HG03045 (cell line): ENCODE measurements at regions not wholly inside any gene's neighbourhood (a gene's known extent, or its start where the extent isn't known, plus 50 kb on each side); places are given as distances from the start of the nearest gene placed in this dataset.
"Not testable (repeated sequence)": the region's sequence is repeated elsewhere in the genome, so short reads cannot be mapped to it uniquely, and the experiment has no call there.

ENCODE experiments used
- ATAC-seq: cut with Tn5 transposase; IDR thresholded peaks from one replicate; pipeline ENCODE4 v1.9.1; 2021; ENCODE audit warnings: mild to moderate bottlenecking, moderate library complexity; ENCODE audit not compliant: unreplicated experiment

DNA sequence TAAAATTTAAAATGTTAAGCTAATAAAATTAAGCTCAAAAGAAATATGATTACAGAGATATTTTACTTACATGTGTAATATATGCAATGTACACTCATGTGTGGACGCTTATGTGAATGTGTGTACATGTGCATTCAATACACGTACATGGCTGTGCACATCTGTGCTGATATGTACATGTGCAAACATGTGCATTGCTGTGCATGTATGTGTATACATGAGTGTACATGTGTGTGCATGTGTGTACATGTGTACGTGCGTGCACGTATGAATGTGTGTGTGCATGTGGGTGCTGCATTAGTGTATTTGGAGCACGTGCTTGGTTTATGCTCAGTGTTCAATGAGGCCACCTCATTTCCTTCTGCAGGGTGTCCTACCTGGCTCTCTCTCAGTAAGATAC, 88.2 kb upstream of the TMEM18 start:
- ATAC-seq = no peak

DNA sequence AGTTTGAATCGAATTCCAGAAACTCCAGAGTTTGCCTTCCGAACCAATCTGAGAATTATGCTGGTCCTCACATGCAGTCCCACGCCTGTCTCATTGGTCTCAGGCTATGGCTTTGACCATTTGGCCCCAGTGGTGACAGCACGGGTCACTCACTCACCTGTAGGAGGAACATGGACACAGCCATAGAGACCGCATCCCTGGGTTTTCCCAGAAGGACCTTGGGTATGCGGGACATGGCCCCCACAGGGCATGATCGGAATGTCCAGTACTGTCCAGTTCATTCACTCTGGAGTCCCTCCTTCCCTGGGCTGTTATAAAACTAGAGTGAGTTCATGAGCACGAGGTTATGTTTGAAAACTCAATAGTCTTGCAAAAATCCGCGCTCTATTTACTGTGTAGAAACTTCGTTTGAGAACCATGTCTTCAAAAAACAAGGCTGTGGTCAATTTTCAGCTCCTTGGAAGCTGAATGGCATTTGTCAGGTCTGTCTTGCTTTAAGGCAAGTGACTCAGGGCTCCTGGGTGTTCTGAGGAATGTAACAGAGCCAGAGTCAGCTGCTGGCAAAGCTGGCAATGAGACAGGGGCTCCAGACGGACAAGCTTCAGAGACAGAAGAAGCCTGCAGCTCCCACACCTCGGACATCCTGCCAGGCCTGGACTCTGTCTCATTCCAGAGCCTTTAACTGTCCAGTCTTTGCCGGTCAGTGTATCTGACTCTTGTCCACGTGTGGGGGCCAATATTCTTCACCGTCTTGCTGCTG, 86.7 kb upstream of the TMEM18 start:
- ATAC-seq = no peak

GRCh38 chr2:762646-763045, 85.4 kb upstream of the TMEM18 start:
- ATAC-seq = no peak

- no peak for ATAC-seq
These were observed 84.2 kb upstream of the TMEM18 start for GRCh38 chr2:761384-761783.

DNA sequence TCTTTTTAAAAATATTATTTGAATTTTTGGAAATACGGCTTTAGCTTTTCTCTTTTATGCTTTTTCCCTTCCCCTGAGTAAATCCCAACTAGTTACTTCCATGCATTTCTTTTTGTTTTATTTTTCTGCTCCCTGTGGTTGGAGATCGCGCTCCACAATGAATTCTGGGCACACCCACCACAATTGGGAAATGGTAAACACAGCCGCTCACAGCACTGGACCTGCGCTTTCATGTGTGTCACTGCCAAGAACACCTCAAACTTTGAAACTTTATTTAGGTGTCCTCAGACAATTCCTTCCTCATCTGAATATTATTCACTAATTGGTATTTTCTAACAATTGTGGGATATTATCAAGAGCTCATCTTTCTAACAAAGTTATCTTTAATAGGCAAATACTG, 82.8 kb upstream of the TMEM18 start:
- no peak for ATAC-seq

DNA sequence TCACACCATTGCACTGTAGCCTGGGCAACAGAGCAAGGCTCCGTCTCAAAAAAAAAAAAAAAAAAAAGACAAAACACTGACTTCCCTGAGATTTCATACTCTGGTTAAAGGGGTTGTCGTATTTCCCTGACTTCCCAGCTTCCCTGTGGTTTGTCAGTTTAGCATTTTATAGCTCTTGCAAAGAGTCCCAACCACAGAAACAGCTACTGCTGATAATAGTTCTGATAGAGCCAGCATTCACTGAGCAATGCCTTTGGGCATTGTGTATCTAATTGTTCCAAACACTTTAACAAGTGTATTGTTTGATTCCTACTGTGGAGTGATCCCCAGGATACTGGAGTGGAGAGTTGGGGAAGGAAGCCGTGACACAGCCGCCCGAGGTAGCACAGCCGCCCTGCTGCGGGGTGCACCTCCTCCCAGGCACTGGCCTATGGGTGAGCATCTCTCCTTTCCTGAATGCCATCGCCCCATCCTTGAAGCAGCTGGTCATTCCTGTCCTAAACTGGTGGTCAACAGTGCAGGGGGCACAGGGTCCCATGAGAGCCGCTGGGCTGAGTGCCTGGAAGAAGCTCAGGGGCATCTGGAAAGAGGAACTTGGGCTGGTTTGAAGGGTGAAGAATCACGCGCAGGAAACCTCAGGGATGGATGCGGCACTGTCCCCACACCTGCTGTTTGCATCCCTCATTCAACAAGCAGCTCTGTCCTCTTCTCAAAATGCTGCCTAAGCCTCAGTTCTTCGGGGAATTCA, 81.0 kb upstream of the TMEM18 start:
- ATAC-seq = no peak

GRCh38 chr2:753123-753522, 75.9 kb upstream of the TMEM18 start:
- no peak for ATAC-seq

DNA sequence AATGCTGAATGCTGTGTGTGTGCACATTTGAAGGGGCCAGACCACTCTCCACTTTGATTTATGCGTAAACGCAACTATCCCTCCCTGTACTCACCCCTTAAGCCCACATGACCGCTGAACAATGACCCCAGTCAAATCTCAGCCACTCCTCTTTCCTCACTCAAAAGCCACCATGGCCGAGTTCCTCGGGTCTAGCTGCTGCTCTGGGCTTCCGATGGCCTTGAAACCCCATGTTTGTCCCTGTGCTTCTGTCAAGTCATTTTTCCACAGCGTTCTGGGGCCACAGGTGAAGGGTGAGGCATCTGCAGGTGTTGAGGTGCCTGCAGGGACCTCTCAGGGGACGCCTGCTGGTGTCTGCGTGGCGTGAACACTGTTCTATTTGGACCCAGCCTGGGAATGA, 74.3 kb upstream of the TMEM18 start:
- ATAC-seq = no peak

- no peak for ATAC-seq
These were observed 73.4 kb upstream of the TMEM18 start for GRCh38 chr2:750628-751027.

DNA sequence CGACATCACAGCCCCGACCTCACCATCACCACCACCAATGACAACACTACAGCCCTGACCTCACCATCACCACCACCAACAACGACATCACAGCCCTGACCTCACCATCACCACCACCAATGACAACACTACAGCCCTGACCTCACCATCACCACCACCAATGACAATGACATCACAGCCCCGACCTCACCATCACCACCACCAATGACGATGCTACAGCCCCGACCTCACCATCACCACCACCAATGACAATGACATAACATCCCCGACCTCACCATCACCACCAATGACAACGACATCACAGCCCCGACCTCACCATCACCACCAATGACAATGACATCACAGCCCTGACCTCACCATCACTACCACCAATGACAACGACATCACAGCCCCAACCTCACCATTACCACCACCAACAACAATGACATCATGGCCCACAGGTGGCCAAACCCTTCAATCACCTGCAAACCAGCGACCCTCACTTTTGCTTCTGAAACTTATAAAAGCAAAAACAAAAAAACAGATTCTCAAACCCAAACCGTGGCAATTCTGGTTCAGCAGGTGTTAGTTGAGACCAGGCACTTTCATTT, 70.7 kb upstream of the TMEM18 start:
- ATAC-seq = no peak

DNA sequence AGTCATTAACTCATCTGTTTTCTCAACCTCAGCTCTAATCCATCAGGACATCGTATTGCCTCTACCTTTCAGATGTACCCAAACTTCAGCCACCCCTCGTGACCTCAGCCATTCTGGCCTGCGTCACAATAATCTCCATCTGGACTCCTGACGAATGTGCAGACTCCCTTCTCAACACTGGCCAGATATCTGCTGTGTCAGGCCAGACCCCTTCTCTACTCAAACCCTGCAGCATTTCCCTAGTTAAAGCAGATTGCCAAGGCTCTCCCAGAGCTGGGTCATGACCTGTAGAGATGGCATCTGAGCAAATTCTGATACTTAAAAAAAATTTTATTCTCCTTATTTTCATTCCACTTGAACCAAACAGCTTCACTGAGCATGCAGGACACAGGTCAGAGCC, 69.5 kb upstream of the TMEM18 start:
- ATAC-seq = no peak

GRCh38 chr2:744088-744487, 66.9 kb upstream of the TMEM18 start:
- no peak for ATAC-seq

DNA sequence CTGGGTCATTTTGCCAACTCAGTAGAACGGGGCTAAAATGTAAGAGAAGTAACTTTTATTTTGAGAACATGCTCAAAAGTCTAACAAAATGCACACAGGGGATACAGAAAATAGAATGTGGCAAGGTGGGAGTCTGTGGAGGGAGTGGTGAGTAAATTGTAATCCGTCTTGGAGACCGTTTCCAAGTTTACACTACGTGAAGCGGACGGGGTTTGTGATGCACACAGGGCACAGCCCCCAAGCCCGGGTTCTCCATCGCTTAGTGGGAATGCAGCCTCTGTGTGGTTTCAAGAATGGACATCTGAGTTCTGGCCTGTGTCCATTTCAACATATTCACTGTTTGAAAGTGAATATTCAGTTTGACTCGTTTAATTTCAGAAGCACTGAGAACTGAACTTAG, 65.0 kb upstream of the TMEM18 start:
- no peak for ATAC-seq

DNA sequence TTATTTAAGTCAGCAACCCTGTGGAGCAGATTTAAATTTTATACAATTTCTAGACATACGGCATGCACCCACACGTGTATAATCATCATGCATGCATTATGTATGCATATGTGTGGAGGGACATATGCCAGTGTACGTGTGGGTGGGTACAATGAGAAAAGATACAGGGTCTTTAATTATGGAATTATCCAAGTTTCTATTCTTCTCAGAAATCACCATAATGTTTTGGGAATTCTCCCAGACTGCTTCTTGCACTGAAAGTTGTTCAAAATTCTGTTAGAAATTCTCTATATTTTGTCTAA, 63.9 kb upstream of the TMEM18 start:
- no peak for ATAC-seq

GRCh38 chr2:740322-741194, 63.4 kb upstream of the TMEM18 start:
- not testable (repeated sequence) for ATAC-seq

DNA sequence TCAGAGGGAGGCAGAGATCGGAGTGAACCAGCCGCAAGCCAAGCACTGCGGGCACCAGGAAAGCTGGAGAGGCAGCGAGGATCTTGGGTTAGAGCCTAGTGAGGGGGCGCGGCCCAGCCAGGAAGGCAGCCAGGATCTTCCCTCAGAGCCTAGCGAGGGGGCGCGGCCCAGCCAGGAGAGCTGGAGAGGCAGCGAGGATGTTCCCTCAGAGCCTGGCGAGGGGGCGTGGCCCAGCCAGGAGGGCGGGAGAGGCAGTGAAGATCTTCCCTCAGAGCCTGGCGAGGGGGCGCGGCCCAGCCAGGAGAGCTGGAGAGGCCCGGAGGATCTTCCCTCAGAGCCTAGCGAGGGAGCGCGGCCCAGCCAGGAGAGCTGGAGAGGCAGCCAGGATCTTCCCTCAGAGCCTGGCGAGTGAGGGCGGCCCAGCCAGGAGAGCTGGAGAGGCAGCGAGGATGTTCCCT, 62.7 kb upstream of the TMEM18 start:
- not testable (repeated sequence) for ATAC-seq

- no peak for ATAC-seq
These were observed 59.7 kb upstream of the TMEM18 start for GRCh38 chr2:736939-737338.

- ATAC-seq = peak; percentile 56
These were observed 58.5 kb upstream of the TMEM18 start for GRCh38 chr2:735670-736218.

DNA sequence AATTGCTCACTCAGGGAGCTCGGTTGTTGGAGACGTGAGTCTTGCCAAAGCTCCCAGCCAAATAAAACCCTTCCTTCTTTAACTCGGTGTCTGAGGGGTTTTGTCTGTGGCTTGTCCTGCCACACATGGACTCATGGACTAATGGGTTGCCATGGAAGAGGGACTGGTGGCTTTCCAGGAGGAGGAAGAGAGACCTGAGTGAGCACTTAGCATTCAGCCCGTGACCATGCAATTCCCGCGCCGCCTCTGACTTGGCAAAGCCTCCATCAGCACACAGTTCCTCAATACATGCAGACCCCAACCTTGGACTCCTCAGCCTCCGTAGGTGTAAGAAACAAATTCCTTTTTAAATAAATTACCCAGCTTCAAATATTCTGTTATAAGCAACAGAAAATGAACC, 57.3 kb upstream of the TMEM18 start:
- ATAC-seq = no peak

DNA sequence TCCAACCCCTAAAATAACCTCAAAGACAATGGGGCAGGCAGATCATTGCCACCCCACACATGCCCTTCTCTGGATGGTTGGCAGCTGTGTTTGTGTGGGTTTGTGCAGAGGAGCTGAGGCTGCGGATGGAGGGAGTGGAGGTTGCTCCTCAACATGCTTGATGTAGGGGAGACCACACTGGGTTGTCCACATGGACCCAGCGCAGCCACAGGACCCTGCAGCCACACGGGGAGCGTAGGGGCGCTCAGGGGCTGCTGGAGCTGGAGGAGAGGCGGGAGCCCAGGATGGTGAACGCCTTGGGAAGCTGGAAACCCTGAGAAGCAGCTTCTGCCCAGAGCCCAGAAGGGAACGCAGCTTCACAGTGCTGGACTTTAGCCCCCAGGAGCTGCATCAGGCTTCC, 56.3 kb upstream of the TMEM18 start:
- no peak for ATAC-seq

- ATAC-seq = no peak
These were observed 55.8 kb upstream of the TMEM18 start for GRCh38 chr2:733001-733400.
